ENCODE measurements at regions not wholly inside any gene's neighbourhood (a gene's known extent, or its start where the extent isn't known, plus 50 kb on each side); places are given as distances from the start of the nearest gene placed in this dataset.

- no peak overlapping the region for H3K27ac ChIP-seq
- no peak for DNase-seq (ENCODE audit: low spot score)
Observed at GRCh38 chr4:138494116-138494515, 252.0 kb upstream of the SLC7A11 start.

DNA sequence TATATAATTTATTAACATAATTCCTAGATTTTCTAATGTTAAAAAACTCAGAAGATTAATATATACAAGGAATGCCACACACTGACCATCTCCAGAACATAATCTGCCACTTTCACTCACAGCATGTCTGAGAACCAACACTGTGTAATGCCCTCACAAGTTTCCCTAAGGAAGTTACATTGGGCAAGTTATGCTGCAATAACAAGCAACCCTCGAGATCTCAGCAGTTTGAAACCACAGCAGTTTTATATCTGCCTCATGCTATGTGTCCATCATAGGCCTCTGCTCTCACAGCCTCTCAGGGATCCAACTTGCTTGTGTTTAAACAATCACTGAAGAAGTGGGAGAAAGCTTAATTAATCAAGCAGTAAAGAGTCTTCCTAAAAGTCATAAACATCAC lies 250.0 kb upstream of the SLC7A11 start:
- Histone ChIP-seq H3K27ac (no peak overlapping the region), H3K4me1 (replicated peaks) (no peaks in the 10 kb centered on the region), H3K9me3 (no peaks in the 10 kb centered on the region), H3K36me3 (no peaks in the 10 kb centered on the region), H3K4me3 (no peak overlapping the region), H3K27me3 (replicated peaks; ENCODE audit: insufficient read depth) (no peaks in the 10 kb centered on the region)
- intact Hi-C loops (cut with DNase I), result no loop called here
- 78% methylated on average over 1 of the region's 1 CpG for WGBS
- no peak for TF ChIP-seq POLR2A (IDR thresholded peaks at IDR 0.05)
- no peak for TF ChIP-seq POLR2AphosphoS5 (IDR thresholded peaks at IDR 0.05)
- TF ChIP-seq, protein P1, sequence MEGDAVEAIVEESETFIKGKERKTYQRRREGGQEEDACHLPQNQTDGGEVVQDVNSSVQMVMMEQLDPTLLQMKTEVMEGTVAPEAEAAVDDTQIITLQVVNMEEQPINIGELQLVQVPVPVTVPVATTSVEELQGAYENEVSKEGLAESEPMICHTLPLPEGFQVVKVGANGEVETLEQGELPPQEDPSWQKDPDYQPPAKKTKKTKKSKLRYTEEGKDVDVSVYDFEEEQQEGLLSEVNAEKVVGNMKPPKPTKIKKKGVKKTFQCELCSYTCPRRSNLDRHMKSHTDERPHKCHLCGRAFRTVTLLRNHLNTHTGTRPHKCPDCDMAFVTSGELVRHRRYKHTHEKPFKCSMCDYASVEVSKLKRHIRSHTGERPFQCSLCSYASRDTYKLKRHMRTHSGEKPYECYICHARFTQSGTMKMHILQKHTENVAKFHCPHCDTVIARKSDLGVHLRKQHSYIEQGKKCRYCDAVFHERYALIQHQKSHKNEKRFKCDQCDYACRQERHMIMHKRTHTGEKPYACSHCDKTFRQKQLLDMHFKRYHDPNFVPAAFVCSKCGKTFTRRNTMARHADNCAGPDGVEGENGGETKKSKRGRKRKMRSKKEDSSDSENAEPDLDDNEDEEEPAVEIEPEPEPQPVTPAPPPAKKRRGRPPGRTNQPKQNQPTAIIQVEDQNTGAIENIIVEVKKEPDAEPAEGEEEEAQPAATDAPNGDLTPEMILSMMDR (IDR thresholded peaks at IDR 0.05), result no peak
- DNase-seq (ENCODE audit: low spot score), result no peak

More at GRCh38 chr4:138494116-138494515, 252.0 kb upstream of the SLC7A11 start:
- intact Hi-C loops (cut with DNase I), result no loop called here
- no peak for TF ChIP-seq POLR2A (IDR thresholded peaks at IDR 0.05)
- TF ChIP-seq POLR2AphosphoS5 (IDR thresholded peaks at IDR 0.05), result no peak
- TF ChIP-seq, protein P1 (IDR thresholded peaks at IDR 0.05), result no peak
- Histone ChIP-seq H3K27me3 (replicated peaks; ENCODE audit: insufficient read depth) (no peaks in the 10 kb centered on the region), H3K4me3 (no peak overlapping the region), H3K36me3 (no peaks in the 10 kb centered on the region), H3K9me3 (no peaks in the 10 kb centered on the region), H3K4me1 (replicated peaks) (no peaks in the 10 kb centered on the region)
- 90% methylated on average over 2 of the region's 2 CpGs for WGBS

GRCh38 chr4:138488533-138488932 lies 246.4 kb upstream of the SLC7A11 start:
- TF ChIP-seq, protein P1 (IDR thresholded peaks at IDR 0.05), result no peak
- TF ChIP-seq POLR2AphosphoS5 (IDR thresholded peaks at IDR 0.05), result no peak
- TF ChIP-seq POLR2A (IDR thresholded peaks at IDR 0.05), result no peak
- no peaks in the 10 kb centered on the region for H3K27me3 ChIP-seq (replicated peaks; ENCODE audit: insufficient read depth)
- WGBS, result 92% methylated on average over 4 of the region's 4 CpGs
- H3K4me1 ChIP-seq (replicated peaks), result no peaks in the 10 kb centered on the region
- no peak for DNase-seq (ENCODE audit: low spot score)
- H3K36me3 ChIP-seq, result no peaks in the 10 kb centered on the region
- H3K9me3 ChIP-seq, result no peaks in the 10 kb centered on the region
- intact Hi-C loops (cut with DNase I), result no loop called here
- H3K4me3 ChIP-seq, result no peak overlapping the region
- no peak overlapping the region for H3K27ac ChIP-seq

DNA sequence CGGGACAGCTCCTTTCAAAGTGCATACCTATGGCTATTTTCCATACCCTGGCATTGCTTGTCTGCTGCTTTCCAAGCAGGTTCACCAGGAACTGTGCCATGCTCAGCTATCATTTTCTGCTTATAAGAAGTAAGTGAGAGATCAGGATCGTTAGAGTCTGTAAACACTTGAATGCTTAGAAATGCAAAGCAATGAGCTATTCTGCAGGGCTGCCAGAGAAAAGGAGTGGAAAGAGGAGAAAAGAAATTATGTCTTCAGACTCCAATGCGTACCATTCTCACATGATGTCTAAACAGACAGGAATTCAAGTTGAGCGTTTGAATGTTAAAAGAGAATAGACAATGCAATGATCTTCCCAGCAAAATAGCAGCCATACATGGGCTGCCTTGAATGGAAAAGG lies 245.5 kb upstream of the SLC7A11 start:
- Histone ChIP-seq H3K27ac (no peak overlapping the region), H3K36me3 (no peaks in the 10 kb centered on the region), H3K9me3 (no peaks in the 10 kb centered on the region), H3K4me3 (no peak overlapping the region), H3K4me1 (replicated peaks) (no peaks in the 10 kb centered on the region), H3K27me3 (replicated peaks; ENCODE audit: insufficient read depth) (no peaks in the 10 kb centered on the region)
- intact Hi-C loops (cut with DNase I), result no loop called here
- DNase-seq (ENCODE audit: low spot score), result no peak
- 48% methylated on average over 4 of the region's 4 CpGs for WGBS
- no peak for TF ChIP-seq POLR2A (IDR thresholded peaks at IDR 0.05)
- TF ChIP-seq, protein P1 (IDR thresholded peaks at IDR 0.05), result no peak
- TF ChIP-seq POLR2AphosphoS5 (IDR thresholded peaks at IDR 0.05), result no peak

GRCh38 chr4:138487230-138487629 lies 245.1 kb upstream of the SLC7A11 start:
- H3K4me3 ChIP-seq, result no peak overlapping the region
- 45% methylated on average over 2 of the region's 2 CpGs for WGBS
- intact Hi-C loops (cut with DNase I), result no loop called here
- no peaks in the 10 kb centered on the region for H3K27me3 ChIP-seq (replicated peaks; ENCODE audit: insufficient read depth)
- TF ChIP-seq POLR2AphosphoS5 (IDR thresholded peaks at IDR 0.05), result no peak
- no peak for TF ChIP-seq POLR2A (IDR thresholded peaks at IDR 0.05)
- TF ChIP-seq, protein P1 (IDR thresholded peaks at IDR 0.05), result no peak
- no peak overlapping the region for H3K27ac ChIP-seq
- no peaks in the 10 kb centered on the region for H3K4me1 ChIP-seq (replicated peaks)
- DNase-seq (ENCODE audit: low spot score), result no peak
- no peaks in the 10 kb centered on the region for H3K36me3 ChIP-seq
- no peaks in the 10 kb centered on the region for H3K9me3 ChIP-seq
